Neural crest cell (in vitro differentiated cells): ENCODE measurements at regions not wholly inside any gene's neighbourhood (a gene's known extent, or its start where the extent isn't known, plus 50 kb on each side); places are given as distances from the start of the nearest gene placed in this dataset.

ENCODE experiments used
- DNase-seq: peaks from one replicate; pipeline ENCODE4 v3.0.0; 2021; ENCODE audit warnings: low read depth, mixed read lengths, low spot score
- H3K27ac Mint-ChIP-seq: one replicate; pipeline ENCODE4 v1.8.0; 2021; ENCODE audit warnings: mild to moderate bottlenecking, mixed read lengths; ENCODE audit not compliant: unreplicated experiment
- H3K27me3 Mint-ChIP-seq: 2 replicates; pipeline ENCODE4 v1.8.0; 2021; ENCODE audit warnings: low read depth, mild to moderate bottlenecking, mixed read lengths
- H3K36me3 Mint-ChIP-seq: 2 replicates; pipeline ENCODE4 v1.8.0; 2021; ENCODE audit warnings: low read depth, mild to moderate bottlenecking, mixed read lengths
- H3K4me1 Mint-ChIP-seq: 2 replicates; pipeline ENCODE4 v1.8.0; 2021; ENCODE audit warnings: mixed read lengths
- H3K4me3 Mint-ChIP-seq: one replicate; pipeline ENCODE4 v1.8.0; 2021; ENCODE audit warnings: mild to moderate bottlenecking, mixed read lengths
- H3K9me3 Mint-ChIP-seq: 2 replicates; pipeline ENCODE4 v1.8.0; 2021; ENCODE audit warnings: mixed read lengths
- TF ChIP-seq, protein P1 (sequence below): fragments of 200-600 bp; sonication (generic); conservative IDR thresholded peaks from 2 replicates; pipeline ENCODE4 v1.5.0; 2021; ENCODE audit warnings: antibody characterized with exemption, mild to moderate bottlenecking

GRCh38 chr1:194940336-194941030, 1667.8 kb downstream of the KCNT2 start:
- no peak for DNase-seq
- Mint-ChIP-seq H3K27me3 (no peaks in the 10 kb centered on the region), H3K4me1 (no peaks in the 10 kb centered on the region), H3K27ac (no peak overlapping the region), H3K4me3 (no peak overlapping the region), H3K36me3 (no peaks in the 10 kb centered on the region), H3K9me3 (peaks cover 8% of the 10 kb centered on the region)
- TF ChIP-seq, protein P1, sequence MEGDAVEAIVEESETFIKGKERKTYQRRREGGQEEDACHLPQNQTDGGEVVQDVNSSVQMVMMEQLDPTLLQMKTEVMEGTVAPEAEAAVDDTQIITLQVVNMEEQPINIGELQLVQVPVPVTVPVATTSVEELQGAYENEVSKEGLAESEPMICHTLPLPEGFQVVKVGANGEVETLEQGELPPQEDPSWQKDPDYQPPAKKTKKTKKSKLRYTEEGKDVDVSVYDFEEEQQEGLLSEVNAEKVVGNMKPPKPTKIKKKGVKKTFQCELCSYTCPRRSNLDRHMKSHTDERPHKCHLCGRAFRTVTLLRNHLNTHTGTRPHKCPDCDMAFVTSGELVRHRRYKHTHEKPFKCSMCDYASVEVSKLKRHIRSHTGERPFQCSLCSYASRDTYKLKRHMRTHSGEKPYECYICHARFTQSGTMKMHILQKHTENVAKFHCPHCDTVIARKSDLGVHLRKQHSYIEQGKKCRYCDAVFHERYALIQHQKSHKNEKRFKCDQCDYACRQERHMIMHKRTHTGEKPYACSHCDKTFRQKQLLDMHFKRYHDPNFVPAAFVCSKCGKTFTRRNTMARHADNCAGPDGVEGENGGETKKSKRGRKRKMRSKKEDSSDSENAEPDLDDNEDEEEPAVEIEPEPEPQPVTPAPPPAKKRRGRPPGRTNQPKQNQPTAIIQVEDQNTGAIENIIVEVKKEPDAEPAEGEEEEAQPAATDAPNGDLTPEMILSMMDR: no peak

DNA sequence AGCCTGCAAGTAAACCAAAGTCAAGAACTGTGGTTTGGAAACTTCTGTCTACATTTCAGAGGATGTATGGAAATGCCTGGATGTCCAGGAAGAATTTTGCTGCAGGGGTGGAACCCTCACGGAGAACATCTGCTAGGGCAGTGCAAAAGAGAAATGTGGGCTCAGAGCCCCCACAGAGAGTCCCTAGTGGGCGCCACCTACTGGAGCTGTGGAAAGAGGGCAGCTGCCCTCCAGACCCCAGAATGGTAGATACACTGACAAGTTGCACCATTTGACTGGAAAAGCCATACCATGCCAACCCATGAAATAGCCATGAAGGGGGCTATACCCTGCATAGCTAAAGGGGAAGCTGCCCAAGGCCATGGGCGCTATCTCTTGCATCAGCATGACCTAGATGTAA, 1672.4 kb downstream of the KCNT2 start:
- H3K4me3 Mint-ChIP-seq: no peak overlapping the region
- DNase-seq: no peak
- H3K9me3 Mint-ChIP-seq: peaks cover 12% of the 10 kb centered on the region
- H3K27me3 Mint-ChIP-seq: no peaks in the 10 kb centered on the region
- H3K4me1 Mint-ChIP-seq: no peaks in the 10 kb centered on the region
- H3K27ac Mint-ChIP-seq: no peak overlapping the region
- H3K36me3 Mint-ChIP-seq: no peaks in the 10 kb centered on the region
- TF ChIP-seq, protein P1: no peak

DNA sequence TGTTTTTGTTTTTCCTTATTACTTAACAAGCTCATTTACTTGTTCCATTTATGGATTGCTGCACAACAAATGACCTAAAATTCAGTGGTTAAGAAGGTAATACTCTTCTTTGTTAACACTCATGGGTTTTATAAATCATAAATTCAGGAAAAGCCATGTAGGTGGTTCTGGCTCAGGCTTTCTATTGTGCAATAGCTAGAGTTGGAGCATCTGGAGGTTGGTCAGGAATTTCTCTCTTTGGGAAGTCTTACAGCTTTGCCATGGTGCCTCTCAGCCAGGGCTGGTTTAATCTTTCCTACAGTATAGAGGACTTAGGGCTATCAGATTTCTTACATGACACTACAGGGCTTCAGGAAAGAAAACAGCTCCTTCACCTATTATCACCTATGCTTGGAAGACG, 1677.1 kb downstream of the KCNT2 start:
- no peaks in the 10 kb centered on the region for H3K36me3 Mint-ChIP-seq
- H3K4me3 Mint-ChIP-seq: no peak overlapping the region
- no peak overlapping the region for H3K27ac Mint-ChIP-seq
- H3K27me3 Mint-ChIP-seq: no peaks in the 10 kb centered on the region
- DNase-seq: no peak
- peaks cover 9% of the 10 kb centered on the region for H3K9me3 Mint-ChIP-seq
- no peaks in the 10 kb centered on the region for H3K4me1 Mint-ChIP-seq
- TF ChIP-seq, protein P1: no peak

DNA sequence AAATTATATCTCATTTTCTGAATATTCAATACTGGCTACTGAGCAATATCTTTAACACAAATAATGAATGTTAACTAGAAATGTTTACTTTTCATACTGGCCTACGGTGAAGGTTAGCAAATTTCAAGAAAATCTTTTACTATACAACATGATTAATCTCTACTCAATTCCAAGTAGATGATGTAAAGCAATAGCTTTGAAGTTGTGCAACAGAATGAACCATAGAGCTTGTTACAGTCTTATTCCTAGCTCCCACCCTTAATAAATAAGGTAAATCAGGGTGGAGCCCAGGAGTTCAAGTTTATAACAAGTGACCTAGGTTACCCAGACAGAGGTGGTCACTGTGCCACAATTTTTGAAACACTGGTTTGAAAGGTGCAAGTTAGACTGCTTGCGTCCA, 1678.1 kb downstream of the KCNT2 start:
- Mint-ChIP-seq H3K27ac (no peak overlapping the region), H3K4me1 (no peaks in the 10 kb centered on the region), H3K27me3 (no peaks in the 10 kb centered on the region), H3K9me3 (peaks cover 8% of the 10 kb centered on the region), H3K36me3 (no peaks in the 10 kb centered on the region), H3K4me3 (no peak overlapping the region)
- TF ChIP-seq, protein P1: no peak
- DNase-seq: no peak

DNA sequence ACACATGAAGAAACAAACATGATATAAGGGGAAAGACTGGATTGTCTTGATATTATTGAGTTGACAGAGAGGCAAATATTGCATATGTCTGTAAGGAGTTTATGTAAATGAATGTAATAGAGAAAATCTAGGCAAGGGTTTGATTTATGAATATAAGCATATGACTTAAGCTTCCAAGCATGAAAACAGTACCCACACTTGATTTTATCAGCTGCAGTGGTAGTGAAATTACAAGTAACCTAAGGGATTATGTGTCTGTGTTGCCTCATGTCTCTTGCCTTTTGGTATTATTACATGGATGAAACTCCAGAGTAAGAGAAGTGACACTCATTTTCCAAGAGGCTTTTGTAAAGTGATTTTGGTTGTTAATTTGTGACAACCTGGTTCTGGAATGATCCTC, 1678.9 kb downstream of the KCNT2 start:
- Mint-ChIP-seq H3K4me1 (no peaks in the 10 kb centered on the region), H3K27ac (no peak overlapping the region), H3K4me3 (no peak overlapping the region), H3K36me3 (no peaks in the 10 kb centered on the region), H3K9me3 (peaks cover 3% of the 10 kb centered on the region), H3K27me3 (no peaks in the 10 kb centered on the region)
- DNase-seq: no peak
- TF ChIP-seq, protein P1: no peak
